GM21576 (cell line): ENCODE measurements at regions not wholly inside any gene's neighbourhood (a gene's known extent, or its start where the extent isn't known, plus 50 kb on each side); places are given as distances from the start of the nearest gene placed in this dataset.

Source experiments
- ATAC-seq: cut with Tn5 transposase; IDR thresholded peaks from one replicate; pipeline ENCODE4 v1.9.1; 2021; ENCODE audit warnings: mild to moderate bottlenecking, moderate library complexity; ENCODE audit not compliant: unreplicated experiment

- no peak for ATAC-seq
Measured at GRCh38 chr4:156503119-156503518, 468.5 kb downstream of the PDGFC start.

GRCh38 chr4:156501962-156502361, 469.6 kb downstream of the PDGFC start:
- ATAC-seq = no peak

- ATAC-seq = no peak
Measured at GRCh38 chr4:156499684-156500083, 471.9 kb downstream of the PDGFC start.

- ATAC-seq = no peak
Measured at GRCh38 chr4:156497486-156497885, 474.1 kb downstream of the PDGFC start.

- ATAC-seq = no peak
Measured at GRCh38 chr4:156496797-156497196, 474.8 kb downstream of the PDGFC start.

- no peak for ATAC-seq
Measured at GRCh38 chr4:156495836-156496235, 475.8 kb downstream of the PDGFC start.

GRCh38 chr4:156495091-156495490, 476.5 kb downstream of the PDGFC start:
- no peak for ATAC-seq

GRCh38 chr4:156493858-156494257, 477.7 kb downstream of the PDGFC start:
- no peak for ATAC-seq

GRCh38 chr4:156487107-156487506, 484.5 kb downstream of the PDGFC start:
- no peak for ATAC-seq

- no peak for ATAC-seq
Measured at GRCh38 chr4:156481845-156482244, 489.8 kb downstream of the PDGFC start.

GRCh38 chr4:156477636-156478035, 494.0 kb downstream of the PDGFC start:
- no peak for ATAC-seq

GRCh38 chr4:156476359-156476758, 495.2 kb downstream of the PDGFC start:
- ATAC-seq = no peak

GRCh38 chr4:156475322-156475721, 496.3 kb downstream of the PDGFC start:
- no peak for ATAC-seq

- ATAC-seq = no peak
Measured at GRCh38 chr4:156473151-156473550, 498.4 kb downstream of the PDGFC start.

GRCh38 chr4:156472624-156473023, 499.0 kb downstream of the PDGFC start:
- no peak for ATAC-seq

GRCh38 chr4:156459584-156459983, 505.9 kb upstream of the CTSO start:
- no peak for ATAC-seq

GRCh38 chr4:156456830-156457229, 503.2 kb upstream of the CTSO start:
- no peak for ATAC-seq

- ATAC-seq = no peak
Measured at GRCh38 chr4:156443488-156443887, 489.8 kb upstream of the CTSO start.

- ATAC-seq = no peak
Measured at GRCh38 chr4:156442912-156443311, 489.2 kb upstream of the CTSO start.

GRCh38 chr4:156439576-156440200, 486.0 kb upstream of the CTSO start:
- no peak for ATAC-seq

- ATAC-seq = no peak
Measured at GRCh38 chr4:156437666-156438065, 484.0 kb upstream of the CTSO start.

- ATAC-seq = no peak
Measured at GRCh38 chr4:156422576-156422975, 468.9 kb upstream of the CTSO start.

- no peak for ATAC-seq
Measured at GRCh38 chr4:156420623-156421022, 467.0 kb upstream of the CTSO start.
